Hematopoietic multipotent progenitor cell treated with erythropoietin and hydrocortisone succinate and interleukin-3 and kit ligand, for 6 days (in vitro differentiated cells): ENCODE measurements at regions not wholly inside any gene's neighbourhood (a gene's known extent, or its start where the extent isn't known, plus 50 kb on each side); places are given as distances from the start of the nearest gene placed in this dataset.
"Not testable (repeated sequence)": the region's sequence is repeated elsewhere in the genome, so short reads cannot be mapped to it uniquely, and the experiment has no call there.

ENCODE experiments used
- DNase-seq: peaks from one replicate; pipeline ENCODE4 v3.0.0-alpha.2; 2015

DNA sequence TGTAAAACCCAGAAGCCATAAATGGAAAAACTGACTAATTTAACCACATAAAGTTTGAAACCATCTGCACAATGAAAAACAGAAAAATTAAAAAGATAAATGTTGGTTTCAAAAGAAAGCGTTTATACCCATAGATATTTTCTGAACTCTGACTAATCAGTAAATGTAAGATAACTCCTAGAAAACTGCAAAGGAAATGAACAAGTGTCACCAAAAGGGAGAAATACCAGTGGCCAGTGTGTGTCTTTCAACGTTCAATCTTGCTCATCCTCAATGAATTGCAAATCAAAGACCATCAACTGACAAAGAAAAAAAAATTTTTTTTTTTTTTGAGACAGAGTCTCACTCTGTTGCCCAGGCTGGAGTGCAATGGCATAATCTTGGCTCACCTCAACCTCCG, 180.1 kb downstream of the SYK start:
- no peak for DNase-seq

GRCh38 chr9:90983394-90983793, 181.8 kb downstream of the SYK start:
- DNase-seq, result no peak

GRCh38 chr9:90985631-90986030, 184.0 kb downstream of the SYK start:
- DNase-seq, result no peak

- DNase-seq, result no peak
Observed at GRCh38 chr9:90986161-90986560, 184.5 kb downstream of the SYK start.

DNA sequence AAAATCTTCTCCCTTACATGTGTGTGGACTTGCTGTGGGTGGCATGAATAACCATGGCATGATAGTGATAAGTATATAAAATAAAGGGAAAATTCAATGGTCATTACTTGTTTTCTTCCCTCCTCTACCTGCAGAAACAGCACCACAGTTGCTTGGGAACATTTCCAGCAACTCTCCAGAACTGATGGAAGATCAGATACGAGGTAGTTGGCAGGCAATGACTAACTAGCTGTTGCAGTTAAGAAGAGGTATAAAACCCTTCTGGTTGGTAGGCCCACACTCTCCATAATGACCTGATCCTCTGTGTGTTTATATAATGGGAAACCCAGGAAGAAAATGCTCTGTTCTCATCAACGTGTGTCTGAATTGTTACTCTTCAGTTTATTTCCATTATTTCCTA, 185.9 kb downstream of the SYK start:
- DNase-seq, result no peak

GRCh38 chr9:90988318-90988717, 186.7 kb downstream of the SYK start:
- DNase-seq, result no peak

DNA sequence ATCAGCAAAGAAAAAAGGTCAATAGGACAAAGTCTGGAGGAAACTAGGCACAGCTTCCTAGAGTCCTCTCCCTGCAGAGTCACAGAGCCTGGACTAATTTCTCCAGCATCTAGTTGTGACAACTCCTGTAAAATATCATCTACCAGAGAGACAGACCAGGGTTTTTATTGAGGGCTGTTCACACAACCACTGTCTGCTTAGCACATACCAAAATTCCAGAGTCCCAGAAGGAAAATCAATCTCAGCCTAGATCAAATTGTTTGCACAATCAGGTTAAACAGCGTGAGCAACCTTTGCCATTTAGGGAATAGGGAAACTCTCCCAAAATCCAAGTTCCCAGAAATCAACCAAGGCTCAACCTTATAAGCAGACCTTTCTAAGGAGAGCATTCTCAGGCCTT, 190.3 kb downstream of the SYK start:
- no peak for DNase-seq

DNA sequence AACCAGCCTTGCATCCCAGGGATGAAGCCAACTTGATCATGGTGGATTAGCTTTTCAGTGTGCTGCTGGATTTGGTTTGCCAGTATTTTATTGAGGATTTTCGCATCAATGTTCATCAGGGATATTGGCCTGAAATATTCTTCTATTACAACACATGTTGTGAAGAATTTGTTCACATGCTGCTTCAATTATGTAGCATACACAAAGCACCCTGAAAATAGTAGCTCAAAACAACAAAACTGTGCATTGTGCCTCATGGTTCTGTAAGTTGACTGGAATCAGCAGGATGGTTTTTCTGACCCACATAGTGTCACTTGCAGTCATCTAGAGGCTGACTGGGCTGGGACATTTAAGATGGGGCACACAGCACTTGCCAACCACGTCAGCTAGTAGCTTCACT, 193.9 kb downstream of the SYK start:
- no peak for DNase-seq

DNA sequence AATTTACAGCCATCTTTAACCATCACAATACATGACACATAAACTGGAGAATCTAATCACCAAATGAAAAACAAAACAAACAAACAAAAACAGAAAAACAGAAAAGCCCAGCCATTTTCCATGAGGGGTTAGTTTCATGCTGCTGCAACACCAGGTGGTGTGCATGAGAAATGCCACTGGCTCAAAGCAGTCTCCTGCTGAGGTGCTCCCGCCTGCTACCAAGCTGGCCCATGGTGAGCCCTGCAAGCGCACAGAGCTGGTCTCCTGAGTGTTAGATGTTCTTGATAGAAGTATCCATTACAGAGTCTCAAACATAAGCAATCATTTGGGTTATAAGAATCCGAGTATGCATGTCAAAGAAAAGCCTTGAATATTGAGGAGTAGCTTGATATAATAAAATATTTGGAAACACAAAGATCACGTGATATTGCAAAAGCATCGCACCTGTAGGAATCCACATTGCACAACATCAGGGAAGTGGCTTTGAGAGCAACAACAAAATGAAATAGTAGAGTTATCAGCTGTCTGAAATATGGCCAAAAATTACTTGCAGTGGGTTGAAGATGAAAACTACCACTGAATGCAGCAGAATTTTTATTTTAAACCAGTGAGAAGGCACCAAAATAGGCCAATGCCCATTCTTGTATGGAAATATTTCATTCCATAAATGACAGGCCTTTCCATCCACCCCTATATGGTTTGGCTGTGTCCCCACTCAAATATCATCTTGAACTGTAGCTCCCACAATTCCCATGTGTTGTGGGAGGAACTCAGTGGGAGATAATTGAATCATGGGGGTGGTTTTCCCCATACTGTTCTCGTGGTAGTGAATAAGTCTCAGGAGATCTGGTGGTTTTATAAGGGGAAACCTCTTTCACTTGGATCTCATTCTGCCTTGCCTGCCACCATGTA, 194.8 kb downstream of the SYK start:
- DNase-seq, result no peak

- DNase-seq, result no peak
Observed at GRCh38 chr9:90998573-90998972, 197.0 kb downstream of the SYK start.

- DNase-seq, result no peak
Observed at GRCh38 chr9:90999425-91000397, 198.1 kb downstream of the SYK start.

DNA sequence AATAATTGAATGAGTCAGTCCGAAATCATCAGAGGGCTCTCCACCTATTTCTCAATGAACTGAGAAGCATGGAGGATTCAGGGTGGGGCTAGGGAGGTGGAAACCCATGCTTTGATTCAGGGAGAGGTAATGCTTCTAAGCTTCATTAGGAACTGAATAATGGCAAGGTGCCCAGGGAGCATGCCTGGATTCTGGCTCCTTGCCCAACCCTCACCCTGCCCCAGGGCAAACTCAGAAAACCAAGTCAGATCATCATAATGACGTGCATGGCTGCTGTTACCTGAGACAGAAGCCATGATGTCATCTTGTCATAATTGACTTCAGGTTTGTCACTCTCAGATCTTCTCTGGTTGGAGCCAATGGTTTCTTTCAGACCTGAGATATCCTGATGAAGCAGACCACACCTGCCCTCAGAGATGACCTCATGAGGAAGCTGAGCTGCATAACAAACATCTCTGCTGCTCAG, 199.6 kb downstream of the SYK start:
- DNase-seq, result peak; percentile 6

DNA sequence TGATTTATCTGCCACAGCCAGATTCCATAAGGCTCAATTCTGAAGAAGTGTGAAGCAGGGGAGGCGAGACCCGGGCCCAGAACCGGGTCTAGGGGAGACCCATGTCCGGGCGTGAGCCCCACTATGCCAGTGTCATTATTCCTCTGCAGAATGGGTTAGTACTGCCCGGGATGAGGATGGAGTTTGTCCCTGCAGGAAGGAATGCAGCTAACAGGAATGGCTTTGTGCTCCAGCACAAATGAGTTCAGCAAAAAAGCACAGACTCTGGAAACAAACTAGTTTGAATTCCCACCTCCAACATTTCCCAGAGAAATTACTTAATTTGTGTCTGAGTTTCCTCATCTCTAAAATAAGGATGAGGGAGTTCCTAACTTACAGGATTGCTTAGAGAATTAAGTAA, 202.9 kb downstream of the SYK start:
- DNase-seq, result no peak

DNA sequence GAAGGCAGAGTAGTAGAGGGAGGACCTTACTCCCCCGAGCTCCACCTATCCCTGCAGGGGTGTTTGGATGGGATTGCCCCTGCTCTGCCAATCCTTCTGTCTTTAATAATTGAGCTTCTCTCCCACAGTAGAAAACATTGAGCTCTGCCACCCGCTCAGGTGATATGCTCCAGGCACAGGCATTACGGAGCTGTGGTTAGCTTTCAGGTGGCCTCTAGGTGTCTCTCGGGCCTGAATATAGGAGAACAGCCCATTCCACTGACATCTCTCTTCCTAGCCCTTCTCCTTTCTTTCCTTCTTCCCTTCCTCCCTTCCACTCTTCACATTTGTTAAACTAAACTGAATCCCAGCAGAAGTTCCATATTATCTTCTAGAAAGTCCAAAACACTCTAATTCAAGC, 203.4 kb downstream of the SYK start:
- DNase-seq, result no peak

DNA sequence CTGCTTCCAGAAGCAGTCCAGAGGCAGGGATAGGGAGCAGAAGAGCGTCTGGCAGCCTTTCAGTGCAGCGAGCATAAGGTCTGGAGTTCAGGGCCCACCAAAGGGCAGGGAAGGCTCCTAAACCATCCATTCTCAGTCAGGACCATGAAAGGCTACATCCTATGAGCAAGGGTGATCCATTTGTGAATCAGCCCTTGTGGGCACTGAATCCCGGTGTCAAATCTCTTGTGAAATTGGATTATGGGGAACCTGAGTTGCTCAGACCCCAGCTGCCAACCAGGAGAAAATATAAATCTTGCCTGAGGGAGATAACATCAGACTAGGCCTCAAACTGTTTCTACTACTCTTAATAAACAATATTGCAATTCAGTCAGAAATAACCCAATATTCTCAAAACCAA, 204.4 kb downstream of the SYK start:
- DNase-seq, result no peak

DNA sequence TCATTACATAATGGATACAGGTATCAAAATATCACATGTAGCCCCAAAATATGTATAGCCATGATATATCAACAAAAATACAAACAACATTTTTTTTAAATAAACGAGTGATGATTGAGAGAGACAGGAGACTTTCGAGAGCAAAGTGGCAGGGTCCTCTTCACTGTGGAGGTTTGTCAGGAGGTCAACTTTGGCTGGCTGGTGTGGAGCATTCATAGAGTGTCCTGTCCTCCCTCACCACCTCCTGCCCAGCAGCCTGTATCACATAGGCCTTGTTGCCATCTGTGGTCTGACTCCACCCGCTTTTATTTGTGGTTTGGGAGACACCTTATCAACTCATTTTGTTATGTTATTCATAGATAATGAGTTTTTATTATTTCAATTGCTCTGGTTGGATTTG, 206.9 kb downstream of the SYK start:
- DNase-seq, result peak; percentile 20

- no peak for DNase-seq
Observed at GRCh38 chr9:91011891-91012290, 210.3 kb downstream of the SYK start.

GRCh38 chr9:91012933-91013841, 211.6 kb downstream of the SYK start:
- no peak for DNase-seq

- no peak for DNase-seq
Observed at GRCh38 chr9:91017245-91017644, 215.6 kb downstream of the SYK start.

DNA sequence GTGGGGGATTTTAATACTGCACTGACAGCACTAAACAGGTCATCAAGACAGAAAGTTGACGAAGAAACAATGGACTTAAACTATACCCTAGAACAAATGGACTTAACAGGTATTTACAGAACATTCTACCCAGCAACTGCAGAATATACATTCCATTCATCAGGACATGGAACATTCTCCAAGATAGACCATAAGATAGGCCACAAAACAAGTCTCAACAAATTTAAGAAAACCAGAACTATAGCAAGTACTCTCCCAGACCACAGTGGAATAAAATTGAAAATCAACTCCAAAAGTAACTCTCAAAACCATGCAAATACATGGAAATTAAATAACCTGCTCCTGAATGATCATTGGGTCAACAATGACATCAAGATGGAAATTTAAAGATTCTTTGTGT, 218.3 kb downstream of the SYK start:
- not testable (repeated sequence) for DNase-seq

DNA sequence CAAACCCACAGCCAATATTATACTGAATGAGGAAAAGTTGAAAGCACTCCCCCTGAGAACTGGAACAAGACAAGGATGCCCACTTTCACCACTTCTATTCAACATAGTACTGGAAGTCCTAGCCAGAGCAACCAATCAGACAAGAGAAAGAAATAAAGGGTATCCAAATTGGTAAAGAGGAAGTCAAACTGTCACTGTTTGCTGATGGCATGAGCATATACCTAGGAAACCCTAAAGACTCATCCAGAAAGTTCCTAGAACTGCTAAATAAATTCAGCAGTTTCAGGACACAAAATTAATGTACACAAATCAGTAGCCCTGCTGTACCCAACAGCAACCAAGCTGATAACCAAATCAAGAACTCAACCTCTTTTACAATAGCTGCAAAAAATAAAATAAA, 220.0 kb downstream of the SYK start:
- not testable (repeated sequence) for DNase-seq

GRCh38 chr9:91023741-91024140, 222.1 kb downstream of the SYK start:
- DNase-seq, result no peak

GRCh38 chr9:91024841-91025240, 223.2 kb downstream of the SYK start:
- DNase-seq, result no peak
